ENCODE measurements at regions not wholly inside any gene's neighbourhood (a gene's known extent, or its start where the extent isn't known, plus 50 kb on each side); places are given as distances from the start of the nearest gene placed in this dataset.
"Not testable (repeated sequence)": the region's sequence is repeated elsewhere in the genome, so short reads cannot be mapped to it uniquely, and the experiment has no call there.

- Histone ChIP-seq H3K36me3 (replicated peaks in 1 of 2) (no peaks in the 10 kb centered on the region), H3K4me3 (no peak overlapping the region), H3K27ac (no peak overlapping the region), H3K9me3 (replicated peaks in 1 of 3) (peaks cover 0 to 8% (median 0%) of the 10 kb centered on the region in 3 donors), H3K4me1 (replicated peaks in 1 of 2) (peaks cover 0 to 12% of the 10 kb centered on the region in 2 donors), H3K27me3 (no peaks in the 10 kb centered on the region)
- no peak for DNase-seq
- TF ChIP-seq CTCF (IDR thresholded peaks at IDR 0.05), result no peak
- TF ChIP-seq POLR2A (IDR thresholded peaks at IDR 0.05), result no peak
- WGBS, 4 donors, result 81 to 88% (median 82%) methylated on average over 2 of the region's 2 CpGs
- intact Hi-C loops (cut with DNase I), result no loop called here
Measured at GRCh38 chr3:194054016-194054415, 81.9 kb upstream of the HES1 start.

- peaks cover 0 to 8% (median 0%) of the 10 kb centered on the region in 3 donors for H3K9me3 ChIP-seq (replicated peaks in 1 of 3)
- WGBS, 4 donors, result 92 to 95% (median 93%) methylated on average over 5 of the region's 5 CpGs
- no peaks in the 10 kb centered on the region for H3K36me3 ChIP-seq (replicated peaks in 1 of 2)
- no peak overlapping the region for H3K27ac ChIP-seq
- intact Hi-C loops (cut with DNase I), result no loop called here
- no peaks in the 10 kb centered on the region for H3K27me3 ChIP-seq
- TF ChIP-seq POLR2A (IDR thresholded peaks at IDR 0.05), result no peak
- no peak for TF ChIP-seq CTCF (IDR thresholded peaks at IDR 0.05)
- peaks cover 0 to 12% of the 10 kb centered on the region in 2 donors for H3K4me1 ChIP-seq (replicated peaks in 1 of 2)
- peak in 1 of 7 donors; percentile 20 for DNase-seq
- H3K4me3 ChIP-seq, result no peak overlapping the region
Measured at GRCh38 chr3:194054540-194054939, 81.4 kb upstream of the HES1 start.

- Histone ChIP-seq H3K27me3 (no peaks in the 10 kb centered on the region), H3K9me3 (replicated peaks in 1 of 3) (peaks cover 0 to 8% (median 0%) of the 10 kb centered on the region in 3 donors), H3K27ac (no peak overlapping the region), H3K4me1 (replicated peaks in 1 of 2) (peaks cover 0 to 12% of the 10 kb centered on the region in 2 donors), H3K4me3 (no peak overlapping the region), H3K36me3 (replicated peaks in 1 of 2) (no peaks in the 10 kb centered on the region)
- TF ChIP-seq CTCF (IDR thresholded peaks at IDR 0.05), result no peak
- no peak for TF ChIP-seq POLR2A (IDR thresholded peaks at IDR 0.05)
- intact Hi-C loops (cut with DNase I), result no loop called here
- WGBS, 4 donors, result 90 to 100% (median 92%) methylated on average over 2 to 3 of the region's 3 CpGs
- peak in 1 of 7 donors; percentile 25 for DNase-seq
Measured at GRCh38 chr3:194054961-194055360, 81.0 kb upstream of the HES1 start.

- H3K27me3 ChIP-seq; H3K9me3 ChIP-seq (replicated peaks in 1 of 3); H3K27ac ChIP-seq; intact Hi-C loops (cut with DNase I); H3K36me3 ChIP-seq (replicated peaks in 1 of 2); DNase-seq; H3K4me3 ChIP-seq: not testable (repeated sequence)
- peaks cover 0 to 12% of the 10 kb centered on the region in 2 donors for H3K4me1 ChIP-seq (replicated peaks in 1 of 2)
- 93 to 95% (median 94%) methylated on average over 15 of the region's 15 CpGs for WGBS, 4 donors
Measured at GRCh38 chr3:194056323-194056722, 79.6 kb upstream of the HES1 start.

GRCh38 chr3:194056731-194057415 is 79.1 kb upstream of the HES1 start:
- H3K27me3 ChIP-seq, result no peaks in the 10 kb centered on the region
- 93 to 95% (median 94%) methylated on average over 16 of the region's 16 CpGs for WGBS, 4 donors
- intact Hi-C loops (cut with DNase I), result no loop called here

More at GRCh38 chr3:194056731-194057415, 79.1 kb upstream of the HES1 start:
- DNase-seq, result no peak
- Histone ChIP-seq H3K9me3 (replicated peaks in 1 of 3) (no peaks in the 10 kb centered on the region), H3K4me1 (replicated peaks in 1 of 2) (peaks cover 0 to 12% of the 10 kb centered on the region in 2 donors), H3K4me3 (no peak overlapping the region), H3K27ac (no peak overlapping the region), H3K36me3 (replicated peaks in 1 of 2) (no peaks in the 10 kb centered on the region)
- no peak for TF ChIP-seq POLR2A (IDR thresholded peaks at IDR 0.05)
- no peak for TF ChIP-seq CTCF (IDR thresholded peaks at IDR 0.05)

All from adrenal gland (tissue), 9 donors.